GM19395 (cell line): ENCODE measurements at regions not wholly inside any gene's neighbourhood (a gene's known extent, or its start where the extent isn't known, plus 50 kb on each side); places are given as distances from the start of the nearest gene placed in this dataset.
A peak's percentile ranks its signal among the peaks of the same experiment; 100 is the strongest.
"Not testable (repeated sequence)": the region's sequence is repeated elsewhere in the genome, so short reads cannot be mapped to it uniquely, and the experiment has no call there.

Experiments used
- ATAC-seq: cut with Tn5 transposase; IDR thresholded peaks from one replicate; pipeline ENCODE4 v1.9.1; 2021; ENCODE audit warnings: mild to moderate bottlenecking, moderate library complexity; ENCODE audit not compliant: unreplicated experiment

DNA sequence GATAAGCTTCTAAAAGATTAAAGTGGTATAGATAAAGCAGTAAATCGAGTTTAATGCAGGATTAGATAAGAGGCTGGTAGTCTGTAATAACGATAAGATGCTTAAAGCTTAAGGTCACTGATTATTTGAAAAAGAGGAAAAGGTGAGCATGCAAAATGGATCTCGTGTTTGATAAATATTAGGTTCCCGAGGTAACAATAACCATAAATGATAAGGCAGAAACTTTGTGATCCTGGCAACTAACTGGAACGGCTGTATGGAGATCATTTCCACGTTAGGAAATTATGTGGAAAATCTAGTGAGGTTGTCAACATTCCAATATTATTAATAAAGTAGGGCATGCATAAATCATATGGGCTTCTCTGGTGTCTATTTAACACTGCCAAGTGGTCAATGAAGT is 255.5 kb downstream of the EFCAB11 start:
- ATAC-seq, result no peak

DNA sequence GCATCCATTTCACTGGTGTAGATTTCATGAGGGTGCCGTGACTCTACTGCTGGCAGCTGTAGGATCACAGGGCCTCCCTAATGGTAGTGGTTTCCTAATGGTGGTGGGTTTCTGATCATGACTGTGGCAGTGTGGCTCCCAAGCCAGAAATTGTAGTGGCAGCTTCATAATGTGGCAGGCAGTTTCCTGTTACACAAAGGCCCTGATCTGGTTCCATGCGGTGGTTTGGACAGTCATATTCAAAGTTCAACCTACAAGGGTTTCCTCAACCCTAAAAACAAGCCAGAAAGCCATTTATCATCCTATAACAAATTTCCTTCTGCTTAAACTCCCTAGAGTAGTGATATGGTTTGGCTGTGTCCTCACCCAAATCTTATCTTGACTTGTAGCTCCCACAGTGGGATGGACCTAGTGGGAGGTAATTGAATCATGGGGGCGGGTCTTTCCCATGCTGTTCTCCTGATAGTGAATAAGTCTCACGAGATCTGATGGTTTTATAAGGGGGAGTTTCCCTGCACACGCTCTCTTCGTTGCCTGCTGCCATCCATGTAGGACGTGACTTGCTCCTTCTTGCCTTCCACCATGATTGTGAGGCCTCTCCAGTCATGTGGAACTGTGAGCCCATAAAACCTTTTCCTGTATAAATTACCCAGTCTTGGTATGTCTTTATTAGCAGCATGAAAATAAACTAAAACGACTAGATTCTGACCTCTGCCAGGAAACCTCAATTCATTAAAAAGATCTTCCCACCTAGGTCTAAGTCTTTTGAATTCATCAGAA is 257.1 kb downstream of the EFCAB11 start:
- ATAC-seq, result no peak

DNA sequence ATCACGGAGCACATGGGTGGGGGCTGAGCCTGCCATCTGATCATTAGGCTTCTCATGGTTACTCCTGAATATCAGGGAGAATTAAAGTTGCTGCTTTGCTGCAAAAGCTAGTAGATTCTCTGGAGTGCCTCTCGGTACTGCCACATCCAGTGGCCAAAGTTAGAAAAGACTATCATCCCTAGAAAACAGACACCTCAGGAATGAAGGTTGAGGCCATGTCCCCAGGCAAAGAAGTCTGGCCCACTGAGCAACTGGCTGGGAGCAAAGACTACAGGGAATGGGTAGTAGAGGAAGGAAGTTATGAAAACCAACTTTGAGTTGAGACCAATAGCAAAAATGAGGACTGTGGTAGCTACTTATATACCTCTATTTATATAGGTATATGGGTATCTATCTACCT is 258.7 kb downstream of the EFCAB11 start:
- no peak for ATAC-seq

DNA sequence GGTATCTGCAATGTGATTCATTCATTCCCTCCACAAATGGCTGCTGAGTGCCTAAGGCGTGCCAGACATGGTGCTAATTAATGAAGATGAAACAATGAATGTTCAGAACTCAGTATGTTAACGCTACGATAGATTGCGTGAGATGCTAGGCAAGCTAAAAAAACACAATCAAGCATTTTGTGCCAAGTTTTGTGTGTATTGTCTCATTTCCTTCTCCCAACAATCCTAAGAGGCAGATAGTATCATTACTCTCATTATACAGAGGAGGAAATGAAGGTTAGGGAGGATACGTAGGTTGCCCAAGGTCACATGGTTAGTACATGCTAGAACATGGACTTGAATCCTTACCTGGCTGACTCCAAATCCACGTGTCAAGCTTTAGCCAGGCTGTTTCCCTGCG is 264.4 kb downstream of the EFCAB11 start:
- ATAC-seq, result no peak

DNA sequence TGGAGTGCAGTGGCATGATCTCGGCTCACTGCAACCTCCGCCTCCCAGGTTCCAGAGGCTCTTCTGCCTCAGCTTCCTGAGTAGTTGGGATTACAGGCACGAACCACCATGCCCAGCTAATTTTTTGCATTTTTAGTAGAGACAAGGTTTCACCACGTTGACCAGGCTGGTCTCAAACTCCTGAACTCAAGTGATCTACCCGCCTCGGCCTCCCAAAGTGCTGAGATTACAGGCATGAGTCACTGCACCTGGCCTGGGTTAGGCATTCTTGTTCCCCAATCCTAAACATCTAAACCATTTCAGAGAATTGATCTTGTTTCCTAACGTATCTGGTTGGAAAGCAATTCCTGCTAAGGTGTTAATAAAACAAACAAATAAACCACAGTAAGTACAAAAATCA is 264.8 kb downstream of the EFCAB11 start:
- not testable (repeated sequence) for ATAC-seq

DNA sequence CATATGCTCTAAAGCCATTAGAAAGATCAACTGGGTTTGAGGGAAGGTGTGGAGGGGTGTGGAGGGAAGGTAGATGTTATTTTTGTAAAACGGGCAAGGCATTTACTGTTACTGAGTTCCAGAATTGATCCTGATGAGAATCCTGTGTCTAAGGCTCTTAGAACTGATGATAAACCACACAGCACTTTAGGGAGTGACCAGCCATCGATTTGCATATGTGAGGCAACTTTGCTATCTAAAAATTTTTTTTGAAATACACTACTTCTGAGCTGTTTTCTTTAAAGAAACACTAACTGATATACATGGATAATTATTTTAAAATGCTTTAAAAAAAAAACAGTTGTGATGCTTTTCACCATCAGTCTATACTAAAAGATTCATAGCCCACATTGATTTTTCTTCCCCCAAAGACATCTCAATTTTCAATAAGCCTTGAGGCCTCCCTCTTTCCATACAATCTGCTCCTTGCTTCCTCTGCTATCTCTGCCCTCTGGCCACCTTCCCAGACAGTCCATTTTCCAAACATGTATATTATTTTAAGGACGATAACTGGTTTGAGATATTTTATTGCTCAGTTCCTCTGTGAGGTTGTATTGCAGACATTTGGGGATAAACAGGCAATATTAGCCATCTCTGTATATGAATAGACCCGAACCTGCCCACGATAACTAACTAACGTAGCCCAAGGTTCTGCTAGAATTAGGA is 265.9 kb downstream of the EFCAB11 start:
- ATAC-seq, result no peak

DNA sequence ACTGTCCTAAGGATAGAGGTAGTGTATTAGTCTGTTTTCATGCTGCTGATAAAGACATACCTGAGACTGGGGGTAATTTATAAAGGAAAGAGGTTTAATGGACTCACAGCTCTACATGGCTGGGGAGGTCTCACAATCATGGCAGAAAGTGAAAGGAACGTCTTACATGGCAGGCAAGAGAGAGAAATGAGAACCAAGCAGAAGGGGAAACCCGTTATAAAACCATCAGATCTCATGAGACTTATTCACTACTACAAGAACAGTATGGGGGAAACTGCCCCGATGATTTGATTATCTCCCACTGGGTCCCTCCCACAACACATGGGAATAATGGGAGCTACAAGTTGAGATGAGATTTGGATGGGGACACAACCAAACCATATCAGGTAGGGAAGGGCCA is 267.4 kb downstream of the EFCAB11 start:
- ATAC-seq, result not testable (repeated sequence)

DNA sequence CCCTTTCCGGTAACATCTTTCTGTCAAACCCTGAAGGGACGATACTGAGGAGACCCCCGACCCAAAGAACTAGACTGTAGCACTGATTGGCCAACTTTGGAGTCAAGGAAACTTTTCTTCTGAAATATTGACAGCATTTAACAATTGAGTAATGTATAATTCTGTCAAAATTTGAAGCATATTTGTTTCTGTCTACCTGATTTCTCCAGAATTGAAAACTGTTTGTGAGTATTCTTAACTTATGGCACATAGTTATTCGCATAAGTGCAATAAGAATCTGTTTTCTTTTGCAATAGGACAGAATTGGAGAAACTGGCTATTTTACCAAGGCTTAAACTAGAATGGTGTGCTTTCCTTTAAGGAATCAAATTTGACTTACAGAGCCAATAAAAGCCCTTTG is 267.1 kb upstream of the FOXN3 start:
- no peak for ATAC-seq

DNA sequence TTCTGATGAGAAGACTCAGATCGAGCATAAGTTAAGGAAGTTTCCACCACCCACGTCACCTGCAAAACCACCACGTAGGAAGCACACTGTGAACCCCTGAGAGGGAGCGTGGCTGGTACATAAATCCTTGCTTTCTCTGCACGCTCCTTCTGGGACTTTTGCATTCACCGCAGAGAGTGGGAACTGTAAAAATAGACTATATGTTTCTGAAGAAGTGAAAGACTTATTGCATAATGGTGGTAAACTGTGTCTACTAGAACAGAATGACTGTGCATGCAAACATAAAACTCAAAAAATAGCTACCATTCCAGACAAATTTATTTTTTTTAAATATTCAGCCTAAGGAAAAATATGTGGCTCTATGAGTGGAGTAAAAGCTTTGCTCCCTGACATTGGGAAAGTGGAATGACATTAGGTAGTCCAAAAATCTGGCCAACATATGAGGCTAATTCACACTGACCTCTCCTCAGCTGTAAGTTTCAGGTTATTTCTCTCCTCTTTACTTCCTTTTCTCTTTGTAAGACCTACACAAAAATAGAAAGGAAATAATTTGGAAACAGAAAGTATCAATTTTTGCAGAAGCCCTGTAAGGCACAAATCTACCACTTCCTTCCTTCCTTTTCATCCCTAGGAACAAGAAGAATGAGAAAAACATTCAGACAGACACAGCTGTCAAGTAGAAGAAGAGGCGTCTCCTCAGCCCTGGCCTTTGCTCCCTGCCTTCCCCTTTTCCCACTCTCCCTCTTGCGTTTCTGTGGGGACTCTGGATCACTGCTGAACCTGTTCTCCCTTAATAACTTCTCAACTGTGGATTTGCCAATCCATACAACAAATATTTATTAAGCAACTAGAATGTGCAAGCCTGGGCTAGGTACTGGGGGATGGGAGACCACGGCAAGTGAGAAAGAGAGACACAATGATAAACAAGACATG is 264.3 kb upstream of the FOXN3 start:
- ATAC-seq, result peak; percentile 91

DNA sequence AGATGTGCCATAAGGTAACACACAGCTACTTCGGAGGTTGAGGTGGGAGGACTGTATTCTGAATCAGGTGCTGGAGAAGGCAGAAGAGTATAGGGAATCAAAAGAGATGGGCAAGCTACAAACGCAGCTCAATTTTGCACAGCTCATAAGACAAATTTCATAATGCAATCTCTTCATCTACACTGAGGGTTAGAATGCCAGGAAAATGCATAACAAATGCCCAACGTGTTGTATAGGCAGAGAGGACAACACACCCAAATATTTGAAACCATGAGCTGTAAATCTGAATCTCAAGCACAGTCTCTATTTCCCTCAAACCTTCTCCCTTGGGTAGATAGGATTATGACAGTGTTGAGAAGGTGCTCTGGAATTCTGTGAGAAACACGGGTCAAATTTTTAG is 263.1 kb upstream of the FOXN3 start:
- ATAC-seq, result no peak

DNA sequence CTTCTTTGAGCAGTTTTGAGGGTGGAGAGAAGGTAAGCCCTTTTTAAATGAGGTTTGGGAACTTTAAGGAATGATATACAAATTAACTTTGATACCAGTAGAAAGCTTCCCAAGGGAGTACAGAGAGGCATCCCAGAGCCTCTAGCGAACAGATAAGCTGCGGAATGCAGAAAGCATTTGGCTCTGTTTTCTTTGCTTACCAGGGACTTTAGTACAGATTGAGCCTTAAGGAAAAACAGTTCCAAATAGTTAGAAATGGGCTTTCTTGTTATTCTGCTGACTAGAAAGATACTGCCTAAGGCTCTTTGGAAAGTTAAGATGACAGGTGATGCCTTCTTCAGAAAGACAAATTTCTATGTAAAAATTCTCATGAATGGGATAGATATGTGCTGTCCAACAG is 261.7 kb upstream of the FOXN3 start:
- ATAC-seq, result no peak

DNA sequence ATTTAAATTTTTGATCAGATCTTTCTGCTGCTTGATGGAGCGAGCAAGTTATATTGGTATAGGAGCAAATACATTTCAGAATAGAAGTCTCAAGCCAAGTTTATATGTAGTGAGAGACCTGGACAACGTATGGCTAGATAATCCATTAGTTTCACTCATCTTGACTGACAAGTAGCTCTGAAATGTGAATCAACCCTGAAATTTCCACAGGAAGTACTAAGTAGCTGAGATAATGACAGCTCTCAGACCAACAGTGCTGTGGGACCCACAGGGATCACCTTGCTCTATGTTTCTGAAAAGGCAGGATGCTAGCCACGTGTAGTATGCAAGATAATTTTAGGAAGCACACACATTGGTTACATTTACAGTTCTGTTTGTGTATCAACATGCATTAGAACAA is 258.6 kb upstream of the FOXN3 start:
- no peak for ATAC-seq

DNA sequence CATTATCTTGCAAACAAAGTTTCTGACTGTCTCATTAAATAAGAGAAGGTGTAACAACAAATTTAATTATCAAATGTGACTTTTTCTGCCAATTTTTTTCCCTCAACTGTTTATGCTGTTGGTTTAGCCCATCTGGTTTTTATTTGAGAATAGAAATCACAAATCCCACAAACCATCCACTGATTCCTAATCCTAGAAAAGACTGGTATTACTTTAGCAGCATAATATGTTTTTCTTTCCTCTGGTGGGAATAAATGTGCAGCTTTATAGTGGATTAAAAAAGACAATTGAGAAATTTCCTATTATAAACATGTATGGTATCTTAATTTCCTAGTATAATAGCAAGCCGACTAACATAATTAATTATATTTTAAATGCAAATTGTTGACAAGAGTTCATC is 257.9 kb upstream of the FOXN3 start:
- no peak for ATAC-seq

DNA sequence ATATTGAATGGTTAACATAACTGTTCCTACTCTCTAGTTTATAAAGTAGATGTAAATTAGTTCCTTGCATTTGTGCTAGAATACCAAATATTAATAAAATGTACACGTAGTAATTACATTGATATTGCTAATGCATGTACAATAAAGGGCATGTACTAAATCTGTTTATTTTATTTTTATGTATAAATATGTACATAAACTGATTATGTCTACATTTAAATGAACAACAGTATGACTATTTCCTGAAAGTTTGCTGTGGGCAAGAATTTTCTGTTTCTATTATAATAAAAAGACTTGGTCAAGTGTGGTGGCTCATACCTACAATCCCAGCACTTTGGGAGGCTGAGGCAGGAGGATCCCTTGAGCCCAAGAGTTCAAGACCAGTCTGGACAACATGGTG is 257.2 kb upstream of the FOXN3 start:
- ATAC-seq, result no peak

DNA sequence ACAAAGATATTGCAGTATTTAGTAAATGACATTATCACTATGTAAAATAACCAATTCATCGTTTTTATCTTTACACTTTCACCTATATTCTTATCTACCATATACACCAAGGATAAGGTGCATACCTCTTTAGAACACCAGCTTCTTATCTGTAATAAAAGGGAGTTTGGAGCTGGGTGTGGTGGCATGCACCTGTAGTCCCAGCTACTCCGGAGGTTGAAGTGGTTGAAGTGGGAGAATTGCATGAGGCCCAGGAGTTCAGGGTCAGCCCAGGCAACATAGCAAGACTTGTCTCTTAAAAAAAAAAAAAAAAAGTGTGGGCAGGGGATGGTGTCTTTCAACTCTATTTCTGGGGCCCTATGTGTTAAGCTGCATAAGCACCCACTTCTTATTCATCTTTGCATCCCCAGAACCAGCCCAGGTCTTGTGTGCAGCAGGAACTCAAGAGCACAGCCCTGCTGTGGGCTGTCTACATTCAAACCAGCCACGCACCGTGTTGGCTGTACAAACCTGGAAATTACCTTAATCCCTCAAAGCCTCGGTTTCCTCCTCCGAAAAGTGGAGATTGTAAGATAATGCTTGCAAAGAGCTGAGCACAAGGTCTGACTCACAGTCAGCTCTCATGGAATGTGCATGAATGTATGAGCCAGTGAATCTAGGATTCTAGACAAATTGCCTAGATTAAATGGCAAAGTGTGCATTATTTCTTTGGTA is 256.6 kb upstream of the FOXN3 start:
- ATAC-seq, result no peak

DNA sequence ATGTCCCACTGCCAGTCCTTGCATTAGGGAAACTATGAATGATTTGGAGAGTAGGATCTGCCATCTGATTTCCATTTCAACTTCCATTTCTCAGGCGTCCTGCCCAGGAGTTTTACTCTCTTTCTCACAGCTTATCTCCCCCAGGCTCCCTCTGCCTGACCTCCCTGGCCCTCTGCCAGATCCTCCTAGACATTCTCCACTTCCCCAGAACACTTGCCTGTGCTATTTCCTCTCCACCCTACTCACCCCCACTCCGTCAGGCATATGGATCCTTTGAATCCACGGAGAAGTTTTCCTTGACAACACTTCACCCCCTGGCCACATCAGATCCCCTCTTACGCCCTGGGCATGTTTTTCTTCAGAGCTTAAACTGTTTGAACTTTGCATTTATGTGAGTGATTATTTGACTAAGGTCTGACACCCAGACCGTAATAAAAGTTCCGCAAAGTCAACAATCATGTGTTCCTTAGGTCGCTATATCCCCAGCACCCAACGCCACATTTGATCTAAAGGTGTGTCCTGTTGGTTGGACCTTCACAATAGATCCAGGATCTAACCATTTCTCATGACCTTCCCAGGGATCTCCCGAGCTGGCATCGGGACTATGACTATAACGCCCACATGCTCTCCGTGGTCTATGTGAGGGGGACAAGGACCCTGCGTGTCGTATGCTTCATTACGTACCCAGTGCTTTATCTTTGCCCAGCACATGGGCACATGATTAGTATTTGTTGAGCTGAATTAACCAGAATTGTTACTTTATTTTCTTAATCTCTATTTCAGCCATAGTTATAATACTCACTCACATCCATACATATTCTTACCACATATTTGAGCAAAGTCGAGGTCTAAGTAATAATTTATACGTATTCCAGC is 255.8 kb upstream of the FOXN3 start:
- ATAC-seq, result no peak

DNA sequence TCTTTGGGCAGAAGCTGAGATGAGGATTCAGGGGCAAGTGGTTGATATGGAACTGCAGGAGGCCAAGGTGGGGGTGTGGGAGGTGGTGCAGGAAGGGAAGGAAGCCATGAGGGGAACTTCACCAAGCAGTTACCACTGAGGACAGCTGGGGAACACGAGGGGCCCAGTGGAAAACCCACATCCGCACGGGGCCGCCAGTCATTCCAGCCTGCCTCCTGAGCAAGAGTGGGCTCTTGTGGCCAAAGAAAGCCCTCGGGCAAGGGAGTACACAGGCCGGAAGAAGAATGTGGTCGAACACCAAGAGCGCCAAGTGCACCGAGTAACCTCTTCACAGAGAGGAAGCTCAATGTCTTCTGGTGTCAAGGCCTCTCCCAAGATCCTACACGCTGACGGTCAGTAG is 252.2 kb upstream of the FOXN3 start:
- peak; percentile 73 for ATAC-seq

DNA sequence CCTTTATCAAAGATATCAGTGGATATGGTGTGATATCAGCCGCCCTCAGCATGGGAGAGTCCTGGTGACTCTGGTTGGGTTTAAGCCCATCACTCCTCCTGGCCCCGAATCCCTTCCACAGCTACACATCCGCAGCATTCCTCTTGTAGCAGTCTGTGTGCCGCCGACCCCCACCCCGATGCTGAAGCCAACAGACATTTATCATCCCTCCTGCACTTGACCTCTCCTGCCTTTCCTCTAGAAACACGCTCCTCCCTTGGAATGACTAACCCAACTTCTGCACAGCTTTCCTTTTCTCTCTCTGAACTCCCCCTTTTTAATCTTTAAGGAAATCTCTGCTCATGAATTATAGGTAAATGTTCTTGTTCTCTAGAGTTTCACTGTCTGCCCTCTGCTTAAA is 250.9 kb upstream of the FOXN3 start:
- no peak for ATAC-seq

DNA sequence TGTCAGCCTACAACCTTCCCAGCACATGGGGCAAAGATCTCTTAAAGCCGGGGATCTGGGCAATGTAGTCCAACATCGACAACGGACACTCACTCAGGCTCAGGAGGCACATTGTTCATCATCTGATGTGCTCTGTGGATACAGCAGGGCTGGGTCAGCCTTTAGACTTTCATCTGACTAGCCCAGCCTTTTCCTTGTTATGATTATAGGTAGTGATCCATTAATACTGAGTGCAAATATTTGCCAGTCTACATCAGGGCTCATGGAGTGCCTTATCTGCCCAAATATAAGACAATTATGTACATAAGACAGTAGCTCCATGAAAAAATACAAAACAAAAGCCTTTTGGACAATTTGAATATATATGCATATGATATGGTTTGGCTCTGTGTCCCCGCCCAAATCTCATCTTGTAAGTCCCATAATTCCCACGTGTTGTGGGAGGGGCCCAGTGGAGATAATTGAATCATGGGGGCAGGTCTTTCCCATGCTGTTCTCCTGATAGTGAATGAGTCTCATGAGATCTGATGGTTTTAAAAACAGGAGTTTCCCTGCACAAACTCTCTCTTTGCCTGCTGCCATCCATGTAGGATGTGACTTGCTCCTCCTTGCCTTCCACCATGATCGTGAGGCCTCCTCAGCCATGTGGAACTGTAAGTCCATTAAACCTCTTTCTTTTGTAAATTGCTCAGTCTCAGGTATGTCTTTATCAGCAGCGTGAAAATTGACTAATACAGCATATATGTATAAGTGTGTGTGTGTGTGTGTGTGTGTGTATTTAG is 248.5 kb upstream of the FOXN3 start:
- ATAC-seq, result not testable (repeated sequence)
